Activated naive CD4-positive, alpha-beta T cell treated with anti-CD3 and anti-CD28 coated beads for 36 hours (primary cell): ENCODE measurements at regions not wholly inside any gene's neighbourhood (a gene's known extent, or its start where the extent isn't known, plus 50 kb on each side); places are given as distances from the start of the nearest gene placed in this dataset.

Experiments
- CTCF ChIA-PET: fragments of 350-600 bp; sonication (Branson Sonifier 250); formaldehyde crosslinking; loops from one replicate; lab custom pipeline; 2021; ENCODE audit warnings: antibody characterized with exemption; lab: Charles Lee
- DNase-seq: peaks from one replicate; pipeline ENCODE4 v3.0.0-alpha.2; 2020
- H3K27ac Mint-ChIP-seq: one replicate; pipeline ENCODE4 v1.8.0; 2021; ENCODE audit warnings: mild to moderate bottlenecking, mixed read lengths
- H3K27me3 Mint-ChIP-seq: one replicate; pipeline ENCODE4 v1.8.0; 2021; ENCODE audit warnings: low read depth, mixed read lengths
- H3K36me3 Mint-ChIP-seq: one replicate; pipeline ENCODE4 v1.8.0; 2021; ENCODE audit warnings: low read depth, mixed read lengths
- H3K4me1 Mint-ChIP-seq: one replicate; pipeline ENCODE4 v1.8.0; 2021; ENCODE audit warnings: low read depth, mixed read lengths
- H3K4me3 Mint-ChIP-seq: one replicate; pipeline ENCODE4 v1.8.0; 2021; ENCODE audit warnings: mild to moderate bottlenecking, moderate library complexity, mixed read lengths
- H3K9me3 Mint-ChIP-seq: one replicate; pipeline ENCODE4 v1.8.0; 2021; ENCODE audit warnings: mixed read lengths
- intact Hi-C: fragments of 100-400 bp; cut with micrococcal nuclease; formaldehyde crosslinking; loops from one replicate; pipeline ENCODE4 v1.15.1; 2023

- H3K36me3 Mint-ChIP-seq, result no peaks in the 10 kb centered on the region
- DNase-seq, result peak; percentile 26
- no peaks in the 10 kb centered on the region for H3K9me3 Mint-ChIP-seq
Measured at GRCh38 chr3:157618075-157618760, 115.0 kb upstream of the VEPH1 start.

GRCh38 chr3:157614896-157615295 lies 111.7 kb upstream of the VEPH1 start:
- Mint-ChIP-seq H3K9me3 (no peaks in the 10 kb centered on the region), H3K27me3 (peaks cover 13% of the 10 kb centered on the region), H3K27ac (no peak overlapping the region), H3K36me3 (no peaks in the 10 kb centered on the region), H3K4me1 (peaks cover 7% of the 10 kb centered on the region), H3K4me3 (no peak overlapping the region)
- no peak for DNase-seq
- intact Hi-C loops, result loop anchor here (5.0 kb wide), 1 partner anchor 492 kb away; the partner anchor contains the start of gene SHOX2
- CTCF ChIA-PET, result interaction anchor here (0.9 to 1.2 kb wide), 2 partner anchors 83 to 688 kb away, joined by 3 read pairs; no protein-coding TSS in a partner anchor

More at GRCh38 chr3:157618075-157618760, 115.0 kb upstream of the VEPH1 start:
- Mint-ChIP-seq H3K4me3 (no peak overlapping the region), H3K4me1 (peaks cover 5% of the 10 kb centered on the region), H3K27me3 (peaks cover 13% of the 10 kb centered on the region), H3K27ac (no peak overlapping the region)
- intact Hi-C loops, result loop anchor here (1.0 to 5.0 kb wide), 7 partner anchors 86 to 1173 kb away; partner anchors contain the start of genes GFM1 and SHOX2
- CTCF ChIA-PET, result interaction anchor here (1.2 to 1.8 kb wide), 2 partner anchors 12 to 20 kb away, joined by 4 to 5 read pairs; no protein-coding TSS in a partner anchor

- Mint-ChIP-seq H3K27me3 (peaks cover 5% of the 10 kb centered on the region), H3K36me3 (no peaks in the 10 kb centered on the region), H3K4me3 (no peak overlapping the region), H3K27ac (no peak overlapping the region), H3K9me3 (no peaks in the 10 kb centered on the region), H3K4me1 (peaks cover 5% of the 10 kb centered on the region)
- intact Hi-C loops, result no loop called here
- CTCF ChIA-PET, result interaction anchor here (0.5 to 0.8 kb wide), 3 partner anchors 9 to 37 kb away, joined by 3 to 5 read pairs (median 4); no protein-coding TSS in a partner anchor
- DNase-seq, result no peak
Measured at GRCh38 chr3:157611536-157612076, 108.4 kb upstream of the VEPH1 start.

GRCh38 chr3:157610876-157611535 lies 107.8 kb upstream of the VEPH1 start:
- H3K4me1 Mint-ChIP-seq, result peaks cover 7% of the 10 kb centered on the region
- no peak for DNase-seq
- intact Hi-C loops, result no loop called here
- no peaks in the 10 kb centered on the region for H3K9me3 Mint-ChIP-seq
- H3K4me3 Mint-ChIP-seq, result no peak overlapping the region
- H3K27ac Mint-ChIP-seq, result no peak overlapping the region
- no peaks in the 10 kb centered on the region for H3K36me3 Mint-ChIP-seq
- CTCF ChIA-PET, result no interaction called here
- H3K27me3 Mint-ChIP-seq, result peaks cover 5% of the 10 kb centered on the region

- Mint-ChIP-seq H3K27me3 (peaks cover 5% of the 10 kb centered on the region), H3K27ac (no peak overlapping the region), H3K36me3 (no peaks in the 10 kb centered on the region), H3K9me3 (no peaks in the 10 kb centered on the region), H3K4me1 (peaks cover 7% of the 10 kb centered on the region), H3K4me3 (no peak overlapping the region)
- no peak for DNase-seq
- CTCF ChIA-PET, result interaction anchor here (0.8 to 3.5 kb wide), 3 partner anchors 10 to 473 kb away, joined by 4 to 16 read pairs (median 6); no protein-coding TSS in a partner anchor
- intact Hi-C loops, result loop anchor here (2.0 kb wide), 1 partner anchor 1183 kb away; no protein-coding TSS in a partner anchor
Measured at GRCh38 chr3:157607826-157608405, 104.7 kb upstream of the VEPH1 start.

- intact Hi-C loops, result loop anchor here (2.0 kb wide), 1 partner anchor 1184 kb away; no protein-coding TSS in a partner anchor
Measured at GRCh38 chr3:157606852-157607197, 103.6 kb upstream of the VEPH1 start.

GRCh38 chr3:157606011-157606851 lies 103.0 kb upstream of the VEPH1 start:
- intact Hi-C loops, result loop anchor here (2.0 kb wide), 1 partner anchor 1185 kb away; no protein-coding TSS in a partner anchor
- no peak overlapping the region for H3K27ac Mint-ChIP-seq

More at GRCh38 chr3:157606852-157607197, 103.6 kb upstream of the VEPH1 start:
- peaks cover 7% of the 10 kb centered on the region for H3K4me1 Mint-ChIP-seq
- H3K27me3 Mint-ChIP-seq, result peaks cover 5% of the 10 kb centered on the region
- H3K9me3 Mint-ChIP-seq, result no peaks in the 10 kb centered on the region
- no peak overlapping the region for H3K4me3 Mint-ChIP-seq
- CTCF ChIA-PET, result interaction anchor here (0.7 to 3.5 kb wide), 11 partner anchors 9 to 1053 kb away, joined by 3 to 16 read pairs (median 5); no protein-coding TSS in a partner anchor
- H3K36me3 Mint-ChIP-seq, result no peaks in the 10 kb centered on the region
- DNase-seq, result no peak
- H3K27ac Mint-ChIP-seq, result no peak overlapping the region

GRCh38 chr3:157605356-157605755 lies 102.1 kb upstream of the VEPH1 start:
- intact Hi-C loops, result no loop called here
- Mint-ChIP-seq H3K36me3 (no peaks in the 10 kb centered on the region), H3K4me3 (no peak overlapping the region), H3K27me3 (peaks cover 5% of the 10 kb centered on the region), H3K27ac (no peak overlapping the region), H3K4me1 (peaks cover 5% of the 10 kb centered on the region), H3K9me3 (no peaks in the 10 kb centered on the region)
- CTCF ChIA-PET, result interaction anchor here (0.7 to 3.5 kb wide), 7 partner anchors 8 to 928 kb away, joined by 4 to 16 read pairs (median 4); no protein-coding TSS in a partner anchor
- DNase-seq, result no peak

More at GRCh38 chr3:157606011-157606851, 103.0 kb upstream of the VEPH1 start:
- H3K36me3 Mint-ChIP-seq, result no peaks in the 10 kb centered on the region
- peaks cover 7% of the 10 kb centered on the region for H3K4me1 Mint-ChIP-seq
- H3K27me3 Mint-ChIP-seq, result peaks cover 5% of the 10 kb centered on the region
- no peak overlapping the region for H3K4me3 Mint-ChIP-seq
- CTCF ChIA-PET, result interaction anchor here (0.6 to 3.5 kb wide), 12 partner anchors 9 to 1053 kb away, joined by 3 to 16 read pairs (median 4); no protein-coding TSS in a partner anchor
- no peaks in the 10 kb centered on the region for H3K9me3 Mint-ChIP-seq
- peak; percentile 77 for DNase-seq

- no peak for DNase-seq
- H3K9me3 Mint-ChIP-seq, result no peaks in the 10 kb centered on the region
- CTCF ChIA-PET, result interaction anchor here (0.6 to 1.1 kb wide), 2 partner anchors 66 to 691 kb away, joined by 3 read pairs; no protein-coding TSS in a partner anchor
- H3K4me3 Mint-ChIP-seq, result no peak overlapping the region
- intact Hi-C loops, result no loop called here
- peaks cover 5% of the 10 kb centered on the region for H3K4me1 Mint-ChIP-seq
- no peaks in the 10 kb centered on the region for H3K36me3 Mint-ChIP-seq
- no peak overlapping the region for H3K27ac Mint-ChIP-seq
- peaks cover 2% of the 10 kb centered on the region for H3K27me3 Mint-ChIP-seq
Measured at GRCh38 chr3:157602424-157602823, 99.2 kb upstream of the VEPH1 start.

- Mint-ChIP-seq H3K4me1 (no peaks in the 10 kb centered on the region), H3K4me3 (no peak overlapping the region), H3K36me3 (no peaks in the 10 kb centered on the region), H3K27me3 (peaks cover 10% of the 10 kb centered on the region), H3K9me3 (no peaks in the 10 kb centered on the region), H3K27ac (no peak overlapping the region)
- CTCF ChIA-PET, result no interaction called here
- no peak for DNase-seq
- intact Hi-C loops, result no loop called here
Measured at GRCh38 chr3:157595259-157595658, 92.0 kb upstream of the VEPH1 start.

GRCh38 chr3:157594413-157594812 lies 91.2 kb upstream of the VEPH1 start:
- intact Hi-C loops, result no loop called here
- Mint-ChIP-seq H3K36me3 (no peaks in the 10 kb centered on the region), H3K27me3 (peaks cover 10% of the 10 kb centered on the region), H3K4me1 (no peaks in the 10 kb centered on the region), H3K4me3 (no peak overlapping the region), H3K27ac (no peak overlapping the region), H3K9me3 (no peaks in the 10 kb centered on the region)
- no peak for DNase-seq
- CTCF ChIA-PET, result interaction anchor here (2.1 kb wide), 1 partner anchor 12 kb away, joined by 9 read pairs; no protein-coding TSS in a partner anchor
